HEK293 (cell line): ENCODE measurements at regions not wholly inside any gene's neighbourhood (a gene's known extent, or its start where the extent isn't known, plus 50 kb on each side); places are given as distances from the start of the nearest gene placed in this dataset.

Source experiments
- CTCF ChIP-seq: fragments of 450-650 bp; formaldehyde crosslinking; IDR thresholded peaks from 2 replicates; pipeline ENCODE4 v1.5.1; 2016; ENCODE audit warnings: missing biosample characterization, missing genetic modification characterization
- KLF9 ChIP-seq: fragments of 450-650 bp; formaldehyde crosslinking; IDR thresholded peaks from 2 replicates; pipeline ENCODE4 v1.5.1; 2016; ENCODE audit warnings: missing biosample characterization, missing genetic modification characterization, low read depth
- ZBTB8A ChIP-seq: fragments of 450-650 bp; formaldehyde crosslinking; IDR thresholded peaks from 2 replicates; pipeline ENCODE4 v1.5.1; 2016; ENCODE audit warnings: missing biosample characterization, missing genetic modification characterization
- ZNF555 ChIP-seq: fragments of 450-650 bp; formaldehyde crosslinking; conservative IDR thresholded peaks from 2 replicates; pipeline ENCODE4 v1.5.1; 2017; ENCODE audit warnings: missing biosample characterization, mild to moderate bottlenecking, missing genetic modification characterization, inconsistent platforms

- TF ChIP-seq ZNF555 (tag by site-specific recombination) = no peak
- no peak for TF ChIP-seq CTCF (tag by site-specific recombination)
- no peak for TF ChIP-seq ZBTB8A
- no peak for TF ChIP-seq KLF9 (tag by site-specific recombination)
These were observed 883.2 kb upstream of the PIK3C3 start for GRCh38 chr18:41071826-41072225.
